ENCODE measurements at regions not wholly inside any gene's neighbourhood (a gene's known extent, or its start where the extent isn't known, plus 50 kb on each side); places are given as distances from the start of the nearest gene placed in this dataset.

- WGBS, 2 donors, result 25 to 34% methylated on average over 3 of the region's 3 CpGs
- Histone ChIP-seq H3K27me3 (no peaks in the 10 kb centered on the region), H3K4me3 (no peak overlapping the region), H3K4me1 (peaks cover 7% of the 10 kb centered on the region), H3K9me3 (no peaks in the 10 kb centered on the region), H3K27ac (no peak overlapping the region), H3K36me3 (replicated peaks in 1 of 2; ENCODE audit: insufficient read depth in 1 of 2, low read depth in 2 of 2) (no peaks in the 10 kb centered on the region)
- DNase-seq (no peak), ATAC-seq (no peak)
- intact Hi-C loops (cut with DNase I), result no loop called here
- no peak for TF ChIP-seq CTCF (IDR thresholded peaks at IDR 0.05)
Measured at GRCh38 chr3:4139462-4140140, 163.6 kb upstream of the SETMAR start.

GRCh38 chr3:4140921-4141320 is 162.2 kb upstream of the SETMAR start:
- TF ChIP-seq CTCF (IDR thresholded peaks at IDR 0.05), result no peak
- H3K36me3 ChIP-seq (replicated peaks in 1 of 2; ENCODE audit: insufficient read depth in 1 of 2, low read depth in 2 of 2), result no peaks in the 10 kb centered on the region
- H3K27me3 ChIP-seq, result no peaks in the 10 kb centered on the region
- no peak overlapping the region for H3K27ac ChIP-seq
- no peak for DNase-seq
- intact Hi-C loops (cut with DNase I), result no loop called here
- no peak overlapping the region for H3K4me3 ChIP-seq
- H3K4me1 ChIP-seq, result peaks cover 7% of the 10 kb centered on the region
- no peaks in the 10 kb centered on the region for H3K9me3 ChIP-seq
- WGBS, 2 donors, result 9 to 15% methylated on average over 1 of the region's 1 CpG
- ATAC-seq, result no peak

GRCh38 chr3:4147556-4148118 is 155.5 kb upstream of the SETMAR start:
- no peak for DNase-seq
- intact Hi-C loops (cut with DNase I), result no loop called here
- Histone ChIP-seq H3K27me3 (no peaks in the 10 kb centered on the region), H3K4me3 (no peak overlapping the region), H3K27ac (no peak overlapping the region), H3K36me3 (replicated peaks in 1 of 2; ENCODE audit: insufficient read depth in 1 of 2, low read depth in 2 of 2) (no peaks in the 10 kb centered on the region), H3K4me1 (no peaks in the 10 kb centered on the region), H3K9me3 (no peaks in the 10 kb centered on the region)
- TF ChIP-seq POLR2A (IDR thresholded peaks at IDR 0.05) (no peak), CTCF (IDR thresholded peaks at IDR 0.05) (no peak)
- 70 to 84% methylated on average over 3 of the region's 3 CpGs for WGBS, 2 donors
- no peak for ATAC-seq

- DNase-seq (no peak), ATAC-seq (no peak)
- Histone ChIP-seq H3K27ac (no peak overlapping the region), H3K9me3 (no peaks in the 10 kb centered on the region), H3K27me3 (no peaks in the 10 kb centered on the region), H3K36me3 (replicated peaks in 1 of 2; ENCODE audit: insufficient read depth in 1 of 2, low read depth in 2 of 2) (no peaks in the 10 kb centered on the region), H3K4me1 (no peaks in the 10 kb centered on the region), H3K4me3 (no peak overlapping the region)
- TF ChIP-seq POLR2A (IDR thresholded peaks at IDR 0.05) (no peak), CTCF (IDR thresholded peaks at IDR 0.05) (no peak)
- intact Hi-C loops (cut with DNase I), result no loop called here
- 83 to 94% methylated on average over 2 of the region's 2 CpGs for WGBS, 2 donors
Measured at GRCh38 chr3:4149296-4149695, 153.9 kb upstream of the SETMAR start.

GRCh38 chr3:4150816-4151215 is 152.4 kb upstream of the SETMAR start:
- H3K4me3 ChIP-seq, result no peak overlapping the region
- no peak for TF ChIP-seq POLR2A (IDR thresholded peaks at IDR 0.05)
- TF ChIP-seq CTCF (IDR thresholded peaks at IDR 0.05), result no peak
- no peaks in the 10 kb centered on the region for H3K4me1 ChIP-seq
- DNase-seq (no peak), ATAC-seq (no peak)
- H3K36me3 ChIP-seq (replicated peaks in 1 of 2; ENCODE audit: insufficient read depth in 1 of 2, low read depth in 2 of 2), result no peaks in the 10 kb centered on the region
- WGBS, 2 donors, result 69 to 79% methylated on average over 5 of the region's 5 CpGs
- no peak overlapping the region for H3K27ac ChIP-seq
- no peaks in the 10 kb centered on the region for H3K9me3 ChIP-seq
- intact Hi-C loops (cut with DNase I), result no loop called here
- H3K27me3 ChIP-seq, result no peaks in the 10 kb centered on the region

Data from body of pancreas (tissue), 4 donors.